GM19395 (cell line): ENCODE measurements at regions not wholly inside any gene's neighbourhood (a gene's known extent, or its start where the extent isn't known, plus 50 kb on each side); places are given as distances from the start of the nearest gene placed in this dataset.
"Not testable (repeated sequence)": the region's sequence is repeated elsewhere in the genome, so short reads cannot be mapped to it uniquely, and the experiment has no call there.

ENCODE experiments used
- ATAC-seq: cut with Tn5 transposase; IDR thresholded peaks from one replicate; pipeline ENCODE4 v1.9.1; 2021; ENCODE audit warnings: mild to moderate bottlenecking, moderate library complexity; ENCODE audit not compliant: unreplicated experiment

GRCh38 chr6:127406722-127407121 lies 52.5 kb downstream of the KIAA0408 start:
- ATAC-seq = not testable (repeated sequence)

GRCh38 chr6:127406122-127406521 lies 53.1 kb downstream of the KIAA0408 start:
- no peak for ATAC-seq

GRCh38 chr6:127404594-127405178 lies 54.5 kb downstream of the KIAA0408 start:
- no peak for ATAC-seq

- peak; percentile 83 for ATAC-seq
These were observed 55.1 kb downstream of the KIAA0408 start for GRCh38 chr6:127404133-127404532.

- ATAC-seq = peak; percentile 89
These were observed 55.6 kb downstream of the KIAA0408 start for GRCh38 chr6:127403636-127404035.

- peak; percentile 23 for ATAC-seq
These were observed 56.1 kb downstream of the KIAA0408 start for GRCh38 chr6:127402890-127403617.

- ATAC-seq = no peak
These were observed 54.6 kb upstream of the ECHDC1 start for GRCh38 chr6:127397729-127398630.

GRCh38 chr6:127397171-127397597 lies 53.8 kb upstream of the ECHDC1 start:
- not testable (repeated sequence) for ATAC-seq
